HG03039 (cell line): ENCODE measurements at regions not wholly inside any gene's neighbourhood (a gene's known extent, or its start where the extent isn't known, plus 50 kb on each side); places are given as distances from the start of the nearest gene placed in this dataset.

Experiments used
- ATAC-seq: cut with Tn5 transposase; IDR thresholded peaks from one replicate; pipeline ENCODE4 v1.9.1; 2021; ENCODE audit warnings: mild to moderate bottlenecking, moderate library complexity; ENCODE audit not compliant: unreplicated experiment

DNA sequence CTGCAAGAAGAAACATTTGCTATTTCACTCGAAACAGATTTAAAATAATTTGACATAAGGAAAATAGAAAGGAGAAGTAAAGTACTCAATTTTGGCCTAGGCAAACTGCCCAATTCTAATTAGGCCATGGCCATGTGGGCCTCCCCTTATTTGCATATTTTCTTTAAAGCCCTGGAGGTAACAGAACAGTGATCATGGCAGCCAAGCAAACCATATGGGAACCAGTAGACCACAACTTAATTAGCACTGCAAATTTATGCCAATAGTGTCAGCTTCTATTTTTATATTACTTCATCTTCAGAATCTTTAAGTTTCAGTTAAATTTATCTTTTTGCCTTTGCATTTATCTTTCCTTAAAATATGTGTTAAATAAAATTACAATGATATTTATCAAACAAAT, 63.3 kb upstream of the THSD7A start:
- ATAC-seq, result no peak

DNA sequence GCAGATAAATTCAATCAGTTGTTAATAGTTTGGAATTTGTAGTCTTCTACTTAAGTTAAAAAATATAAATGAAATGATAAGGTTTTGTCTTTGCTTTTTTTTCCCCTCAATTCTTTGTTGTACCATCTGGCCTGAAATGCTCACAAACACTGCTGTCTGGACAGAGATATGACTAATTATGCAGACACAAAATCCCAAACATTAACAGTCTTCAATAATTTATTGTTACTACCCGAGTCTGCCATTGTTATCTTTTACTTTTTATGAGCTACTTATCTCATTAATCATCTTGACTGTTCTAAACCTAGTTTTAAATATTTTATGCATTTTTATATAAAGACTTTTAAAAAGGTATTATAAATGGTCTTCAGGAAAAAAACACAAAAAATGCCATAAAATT, 64.7 kb upstream of the THSD7A start:
- no peak for ATAC-seq

DNA sequence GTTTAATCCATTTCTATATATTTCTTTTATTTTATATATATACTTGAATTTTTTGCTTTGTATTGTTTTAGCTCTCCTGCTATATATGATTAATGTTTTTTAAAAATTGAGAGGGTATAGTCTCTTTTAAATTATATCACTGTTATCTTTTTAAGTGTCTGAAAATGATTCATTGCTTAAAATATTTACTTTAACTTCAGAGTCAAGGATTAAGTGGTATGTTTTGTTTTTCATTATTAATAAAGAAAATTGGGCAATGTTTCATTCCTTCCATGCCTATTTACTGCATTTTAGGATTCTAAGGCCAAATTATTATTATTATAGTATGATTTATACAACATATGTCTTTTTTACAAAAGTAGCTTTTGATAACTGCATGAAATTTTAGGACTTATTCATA, 67.2 kb upstream of the THSD7A start:
- ATAC-seq, result no peak

DNA sequence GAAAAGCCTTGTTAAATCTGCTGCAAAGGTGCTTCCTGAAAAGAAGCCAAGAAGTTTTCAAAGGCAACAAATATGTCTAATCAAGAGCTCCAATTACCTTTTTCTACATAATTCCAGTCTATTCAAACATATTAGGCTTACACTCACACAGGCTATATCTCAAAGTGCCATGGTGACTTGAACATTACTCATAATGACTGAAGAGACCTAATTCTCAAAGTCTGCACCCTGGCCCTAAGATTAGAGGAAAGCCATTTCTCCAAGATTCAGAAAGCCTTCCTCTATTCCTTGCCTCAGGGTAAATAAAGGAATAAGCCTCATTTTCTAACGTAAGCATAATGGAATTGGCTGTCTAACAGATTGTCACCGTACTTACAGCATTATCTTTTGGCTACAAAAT, 78.3 kb upstream of the THSD7A start:
- no peak for ATAC-seq

DNA sequence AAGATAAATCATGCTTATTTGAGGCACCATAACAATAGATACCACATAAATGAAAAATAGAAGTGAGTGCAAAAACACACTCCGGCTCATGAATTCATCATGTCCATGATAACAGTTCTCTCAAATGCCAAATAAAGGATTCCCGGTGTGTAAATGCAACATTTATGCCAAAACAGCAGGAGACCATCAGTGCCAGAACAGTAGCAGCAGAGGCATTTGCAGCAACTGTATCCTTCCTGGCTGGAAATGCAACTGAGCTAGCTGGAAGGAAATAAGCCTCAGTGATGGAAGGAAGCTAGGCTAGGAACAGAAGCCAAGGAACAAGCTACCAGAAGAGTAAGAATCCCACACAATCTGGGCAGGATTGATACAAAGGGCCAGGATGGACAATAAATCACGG, 79.9 kb upstream of the THSD7A start:
- ATAC-seq, result no peak

DNA sequence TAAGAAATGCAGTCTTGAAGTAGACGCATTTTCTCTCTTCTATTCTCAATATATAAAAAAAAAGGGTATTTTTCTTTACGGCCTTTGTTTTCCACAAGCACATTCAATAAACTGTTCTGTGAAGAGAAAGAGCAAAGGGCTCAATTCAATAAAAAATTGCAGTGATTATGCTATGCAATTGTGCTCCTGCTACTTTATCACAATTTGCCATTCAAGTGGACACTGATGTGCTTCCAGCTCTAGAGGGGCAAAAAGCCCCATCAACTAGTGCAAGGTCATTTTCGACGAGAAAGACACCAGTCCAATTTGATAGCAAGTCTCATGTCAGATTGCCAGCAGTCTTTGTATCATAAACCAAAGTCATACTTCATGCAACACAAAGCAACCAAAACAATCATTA, 82.6 kb upstream of the THSD7A start:
- no peak for ATAC-seq

DNA sequence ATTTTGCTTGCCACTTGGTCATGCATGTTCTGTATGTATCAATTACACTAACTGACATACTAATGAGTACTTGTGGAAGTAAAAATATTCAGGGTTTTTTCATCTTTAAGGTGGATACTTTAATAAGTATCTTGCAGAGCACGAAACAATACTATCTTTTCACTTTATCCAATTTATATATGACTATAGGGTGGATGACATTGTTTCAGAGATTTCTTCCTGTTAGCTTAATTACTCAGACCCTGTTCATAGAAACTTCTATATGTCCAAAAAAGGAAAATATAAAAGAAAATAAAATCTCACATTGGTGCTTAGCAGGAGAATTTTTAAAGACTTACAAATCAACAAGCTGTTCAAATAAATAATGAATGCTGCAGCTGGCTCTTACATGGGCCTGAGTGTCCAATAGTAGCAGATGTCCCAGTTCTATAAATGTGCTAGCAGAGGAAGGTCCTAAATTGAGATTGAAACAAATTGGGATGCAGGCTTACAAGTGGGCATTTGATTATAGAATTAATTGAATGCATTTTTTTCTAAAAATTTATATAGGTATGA, 91.5 kb upstream of the THSD7A start:
- no peak for ATAC-seq

DNA sequence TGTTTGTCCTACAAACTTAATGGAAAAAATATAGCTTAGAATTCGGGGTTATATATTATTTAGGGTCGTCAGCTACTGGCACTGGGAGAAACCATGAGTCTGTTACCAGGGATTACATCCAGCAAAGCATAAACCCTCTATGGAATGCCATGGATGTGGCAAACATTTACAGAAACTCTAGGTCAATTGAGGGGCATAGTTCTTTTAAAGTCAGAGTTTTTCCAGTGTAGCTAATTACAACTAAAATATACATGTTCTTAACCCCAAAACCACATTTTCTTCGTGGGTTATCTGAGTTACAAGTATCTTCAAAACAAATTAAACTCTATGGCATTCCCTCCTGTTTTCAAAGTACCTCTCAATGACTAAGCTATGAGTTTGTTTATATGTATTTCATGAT, 99.3 kb upstream of the THSD7A start:
- no peak for ATAC-seq

DNA sequence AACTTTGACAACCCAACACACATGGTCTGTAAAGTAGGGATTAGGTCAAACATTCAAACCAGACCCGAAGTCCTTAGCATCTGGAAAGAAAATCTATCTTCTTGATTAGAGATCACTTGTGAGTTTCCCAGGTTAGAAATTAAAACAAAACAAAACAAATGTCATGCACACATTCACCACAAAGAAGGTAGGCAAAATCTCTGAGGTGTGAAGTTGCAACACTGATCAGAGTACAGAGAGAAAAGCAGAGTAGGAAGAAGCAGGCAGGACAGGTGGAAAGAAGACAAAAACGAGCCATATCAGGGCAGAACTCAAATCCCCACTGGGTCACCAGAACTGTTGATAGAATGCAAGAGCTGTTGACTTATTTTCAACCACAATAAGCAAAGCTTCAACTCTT, 102.8 kb upstream of the THSD7A start:
- no peak for ATAC-seq

DNA sequence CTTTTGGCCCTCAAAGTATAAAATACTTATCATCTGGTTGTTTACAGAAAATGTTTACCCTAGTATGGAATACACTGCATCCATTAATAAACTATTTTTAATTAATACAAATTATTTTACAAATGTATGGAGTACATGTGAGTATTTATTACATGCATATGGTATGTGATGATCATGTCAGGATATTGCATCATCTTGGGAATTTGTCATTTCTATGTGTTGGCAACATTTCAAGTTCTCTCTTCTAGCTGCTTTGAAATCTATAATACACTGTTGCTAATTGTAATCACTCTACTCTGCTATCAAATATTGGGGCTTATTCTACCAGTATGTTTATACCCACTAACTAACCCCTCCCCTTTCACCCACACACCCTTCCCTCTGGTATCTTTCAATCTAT, 103.9 kb upstream of the THSD7A start:
- ATAC-seq, result no peak

DNA sequence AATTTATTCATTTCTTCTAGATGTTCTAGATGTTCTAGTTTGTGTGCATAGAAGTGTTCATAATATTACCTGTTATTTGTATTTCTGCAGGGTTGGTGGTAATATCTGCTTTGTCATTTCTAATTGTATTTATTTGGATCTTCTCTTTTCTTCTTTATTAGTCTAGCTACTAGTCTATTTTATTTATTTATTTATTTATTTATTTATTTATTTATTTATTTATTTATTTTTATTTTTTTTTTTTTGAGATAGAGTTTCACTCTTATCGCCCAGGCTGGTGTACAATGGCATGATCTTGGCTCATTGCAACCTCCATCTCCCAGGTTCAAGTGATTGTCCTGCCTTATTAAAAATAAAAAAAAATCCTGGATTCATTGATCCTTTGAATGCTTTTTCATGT, 114.8 kb upstream of the THSD7A start:
- ATAC-seq, result no peak

DNA sequence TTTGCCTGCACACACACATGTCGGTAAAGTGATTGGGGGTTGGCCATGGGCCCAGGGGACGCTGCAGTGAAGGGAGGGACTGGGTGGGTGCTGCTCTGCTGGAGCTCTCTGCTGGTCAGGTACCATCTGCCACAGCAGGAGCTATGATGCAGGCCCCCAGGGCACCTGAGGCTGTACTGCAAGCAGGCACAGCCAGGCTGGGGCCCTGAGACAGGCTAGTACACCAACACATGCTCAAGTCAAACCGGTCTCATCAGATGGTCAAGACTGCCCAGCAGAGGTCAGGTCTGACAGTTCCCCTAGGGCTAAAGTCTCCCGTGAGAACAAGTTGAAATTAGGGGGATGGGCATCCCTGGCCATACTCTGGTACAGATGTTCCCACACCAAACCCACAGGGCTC, 118.3 kb upstream of the THSD7A start:
- no peak for ATAC-seq

DNA sequence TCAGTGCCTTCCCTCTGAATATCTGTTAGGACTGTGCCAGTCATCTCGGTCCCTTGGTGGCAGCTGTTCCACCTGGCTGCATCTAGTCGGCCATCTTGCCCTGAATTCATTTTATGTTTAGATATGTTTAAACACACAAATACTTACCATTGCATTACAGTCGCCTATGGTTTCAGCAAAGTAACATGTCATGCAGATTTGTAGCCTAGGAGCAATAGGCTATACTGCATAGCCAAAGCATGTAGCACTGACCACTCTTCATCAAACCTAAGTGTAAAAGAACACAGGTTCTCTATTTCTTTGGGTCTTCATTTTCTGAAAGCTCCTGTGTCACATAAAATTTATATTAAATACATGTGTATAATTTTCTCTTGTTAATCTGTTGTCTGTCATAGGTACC, 118.9 kb upstream of the THSD7A start:
- ATAC-seq, result no peak

DNA sequence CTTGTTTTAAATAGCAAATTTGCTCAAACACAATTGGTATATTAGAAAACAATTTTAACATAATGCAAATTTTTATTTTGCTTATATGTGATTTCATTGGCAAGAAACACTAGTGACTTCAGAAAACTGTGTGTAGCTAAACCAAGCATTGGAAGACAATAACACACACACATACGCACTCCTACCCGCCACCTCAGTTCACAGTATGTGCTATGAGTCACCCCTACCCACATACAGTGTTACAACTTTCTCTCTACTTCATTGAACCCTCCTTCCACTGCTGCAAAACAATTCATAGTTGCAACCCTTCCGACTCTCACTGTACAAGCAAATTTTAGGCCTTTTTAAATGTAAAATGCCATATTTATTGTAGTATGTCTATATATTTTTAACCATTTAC, 119.9 kb upstream of the THSD7A start:
- ATAC-seq, result no peak

DNA sequence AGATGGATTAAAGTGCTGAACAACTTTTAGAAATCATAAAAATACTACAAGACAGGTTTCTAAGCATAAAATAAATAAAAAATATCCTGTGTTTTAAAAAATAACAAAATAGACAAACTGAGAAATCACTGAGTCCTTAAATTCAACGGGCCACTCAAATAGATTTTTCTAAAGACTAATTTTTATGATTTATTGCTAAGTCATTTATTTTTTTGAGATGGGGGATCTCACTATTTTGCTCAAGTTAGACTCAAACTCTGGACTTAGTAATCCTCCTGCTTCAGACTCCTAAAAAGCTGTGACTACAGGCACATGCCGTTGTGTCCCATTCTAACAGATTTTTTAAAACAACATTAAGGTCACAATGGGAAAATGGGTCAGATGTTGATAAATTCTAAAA, 121.0 kb upstream of the THSD7A start:
- ATAC-seq, result no peak

DNA sequence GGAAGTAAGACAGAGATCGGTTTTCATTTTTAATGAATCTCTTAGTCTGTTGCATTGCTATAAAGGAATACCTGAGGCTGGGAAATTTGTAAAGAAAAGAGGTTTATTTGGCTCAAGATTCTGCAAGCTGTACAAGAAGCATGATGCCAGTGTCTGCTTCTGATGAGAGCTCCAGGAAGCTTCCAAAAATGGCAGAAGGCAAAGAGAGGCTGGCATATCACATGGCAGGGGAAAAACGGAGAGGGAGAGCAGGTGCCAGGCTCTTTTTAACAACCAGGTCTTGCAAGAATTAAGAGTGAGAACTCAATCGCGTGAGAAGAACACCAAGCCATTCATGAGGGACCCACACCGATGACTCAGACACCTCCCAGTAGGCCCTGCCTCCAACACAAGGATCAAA, 125.0 kb upstream of the THSD7A start:
- ATAC-seq, result no peak

DNA sequence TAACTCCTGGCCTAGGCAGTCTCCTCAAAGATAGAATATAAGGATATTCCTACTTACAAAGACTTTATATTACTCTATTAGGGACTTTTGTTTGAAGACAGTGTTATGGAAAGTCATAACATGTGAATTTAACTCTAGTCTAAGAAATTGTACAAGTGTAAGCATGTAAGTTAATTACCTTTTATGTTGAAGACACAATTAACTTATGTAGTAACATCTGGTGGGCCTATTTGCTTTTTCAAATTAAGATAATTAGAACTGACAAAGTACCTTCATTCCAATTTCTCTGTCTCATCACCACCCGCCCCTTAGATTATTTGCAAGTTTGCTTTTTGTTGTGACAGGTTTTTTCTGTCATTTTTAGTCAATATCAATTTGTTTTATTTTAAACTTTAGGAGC, 126.0 kb upstream of the THSD7A start:
- no peak for ATAC-seq

DNA sequence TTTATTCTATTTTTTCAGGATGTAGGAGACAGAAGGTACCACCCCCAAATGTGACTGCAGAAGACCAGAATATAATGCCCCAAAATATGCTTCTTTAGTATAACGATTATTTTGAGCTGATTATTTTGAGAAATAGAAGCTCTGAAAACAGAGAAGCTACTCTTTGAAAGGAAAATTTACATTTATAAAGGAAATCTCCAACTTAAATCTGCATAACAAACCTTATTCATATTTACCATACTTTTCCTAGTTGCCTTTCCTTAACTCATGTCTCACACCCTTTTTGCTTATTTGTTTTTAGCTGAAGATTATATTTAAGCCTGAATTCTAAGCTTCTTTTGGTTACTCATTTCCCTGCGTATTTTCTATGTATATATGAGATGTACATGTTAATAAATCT, 127.1 kb upstream of the THSD7A start:
- no peak for ATAC-seq

DNA sequence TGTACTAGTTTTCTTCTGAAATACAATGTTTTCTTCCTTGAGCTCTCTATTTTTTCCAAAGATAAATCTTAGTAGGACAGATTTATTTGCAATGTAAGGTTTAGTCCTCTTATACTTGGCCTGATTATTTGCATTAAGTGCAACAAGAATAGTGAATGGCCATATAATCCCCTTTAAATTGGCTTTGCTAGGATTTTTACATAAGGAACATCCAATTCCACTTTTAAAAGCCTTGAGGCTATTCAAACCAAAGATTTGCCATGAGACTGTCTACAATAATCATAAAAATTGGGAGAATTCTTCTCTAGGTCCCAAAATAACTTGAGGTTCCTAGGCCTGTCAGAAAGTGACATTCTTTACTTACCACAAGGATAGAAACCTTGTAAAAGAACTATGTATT, 128.6 kb upstream of the THSD7A start:
- no peak for ATAC-seq

DNA sequence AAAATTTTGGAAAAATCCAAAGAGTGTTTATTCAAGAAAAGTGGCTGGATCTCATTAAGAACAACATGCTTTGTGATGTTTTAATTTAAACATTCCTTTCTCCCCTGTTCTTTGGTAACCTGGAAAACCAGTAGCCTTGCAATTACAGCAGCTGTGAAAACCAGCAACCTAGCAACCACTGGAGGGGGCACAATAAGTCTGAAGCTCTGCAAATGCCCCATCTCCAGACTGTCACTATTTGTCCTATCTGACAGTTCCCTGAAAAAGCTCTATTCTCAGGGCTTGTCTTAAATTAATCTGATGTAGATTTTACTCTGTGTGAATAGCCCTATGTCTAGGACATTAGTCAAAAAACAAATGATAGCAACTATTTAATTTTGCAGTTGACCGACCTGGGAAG, 137.6 kb upstream of the THSD7A start:
- ATAC-seq, result no peak

DNA sequence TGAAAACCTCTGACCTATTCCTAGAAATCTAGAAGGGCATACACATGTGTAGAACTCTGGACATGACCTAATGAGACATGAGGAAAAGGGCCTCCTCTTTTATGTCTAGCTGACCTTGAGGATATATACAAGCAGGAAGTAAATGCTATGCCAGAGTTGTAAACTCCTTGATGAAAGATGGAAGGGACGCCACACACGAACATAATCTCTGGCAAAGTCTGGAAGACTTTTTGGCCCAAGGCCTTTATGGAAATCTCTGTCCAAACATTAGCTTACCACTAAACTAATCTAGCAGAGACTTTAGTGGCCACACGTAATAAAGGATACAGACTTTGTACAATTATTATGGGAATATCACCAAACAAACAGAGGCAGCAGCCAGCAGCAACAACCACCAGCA, 138.1 kb upstream of the THSD7A start:
- ATAC-seq, result no peak

DNA sequence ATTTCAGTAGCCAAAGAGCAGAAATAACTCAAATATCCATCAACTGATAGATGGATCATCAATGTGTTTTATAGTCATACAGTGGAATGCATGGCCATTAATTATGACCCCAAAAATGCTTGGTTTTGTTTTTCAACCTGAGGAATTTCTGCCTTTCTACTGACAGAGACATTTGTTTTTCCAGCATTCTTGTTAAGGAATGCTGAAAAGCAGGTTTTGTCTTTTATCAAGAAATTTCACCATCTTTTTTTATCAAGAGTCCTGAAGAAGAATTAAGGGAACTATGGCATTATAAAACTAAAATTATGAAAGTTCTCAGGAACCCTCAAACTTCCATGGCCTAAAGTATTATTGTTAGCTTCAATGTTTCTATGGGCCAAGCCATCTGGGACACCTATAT, 153.4 kb upstream of the THSD7A start:
- ATAC-seq, result no peak

DNA sequence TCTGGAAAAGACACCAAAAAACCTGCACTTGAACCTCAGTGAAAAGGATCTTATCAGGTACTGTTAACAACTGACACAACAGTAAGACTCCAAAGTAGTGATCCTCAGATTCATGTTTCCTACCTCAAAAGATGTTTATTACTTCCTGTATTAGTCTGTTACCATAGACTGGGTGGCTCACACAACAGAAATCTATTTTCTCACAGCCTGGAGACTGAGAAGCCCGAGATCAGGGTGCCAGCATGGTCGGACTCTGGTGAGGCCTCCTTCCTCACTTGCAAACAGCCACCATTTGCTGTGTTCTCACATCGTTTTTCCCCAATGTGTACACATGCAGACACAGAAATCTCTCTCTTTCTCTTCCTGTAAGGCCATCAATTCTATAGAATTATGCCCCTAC, 154.0 kb upstream of the THSD7A start:
- no peak for ATAC-seq

DNA sequence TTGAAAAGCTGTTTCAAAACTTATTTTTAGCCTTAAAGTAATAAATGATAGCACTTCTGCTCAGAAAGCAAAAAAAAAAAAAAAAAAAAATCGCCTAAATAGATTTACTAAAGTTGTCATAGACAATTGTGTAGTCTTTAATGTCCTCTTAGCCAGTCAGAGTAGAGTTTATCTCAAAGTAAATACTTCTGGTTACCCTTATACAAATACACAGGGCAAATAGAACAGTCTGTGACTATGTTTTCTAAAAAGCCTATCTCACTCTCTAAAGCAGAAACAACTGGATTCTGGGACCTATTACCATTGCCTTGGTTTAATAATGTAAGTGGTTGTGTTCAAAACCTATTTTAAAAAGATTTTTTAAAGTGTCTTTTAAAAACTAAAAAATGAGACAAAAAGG, 156.2 kb upstream of the THSD7A start:
- no peak for ATAC-seq
